GM21390 (cell line): ENCODE measurements at regions not wholly inside any gene's neighbourhood (a gene's known extent, or its start where the extent isn't known, plus 50 kb on each side); places are given as distances from the start of the nearest gene placed in this dataset.

Experiments
- ATAC-seq: cut with Tn5 transposase; IDR thresholded peaks from one replicate; pipeline ENCODE4 v1.9.1; 2021; ENCODE audit not compliant: unreplicated experiment

DNA sequence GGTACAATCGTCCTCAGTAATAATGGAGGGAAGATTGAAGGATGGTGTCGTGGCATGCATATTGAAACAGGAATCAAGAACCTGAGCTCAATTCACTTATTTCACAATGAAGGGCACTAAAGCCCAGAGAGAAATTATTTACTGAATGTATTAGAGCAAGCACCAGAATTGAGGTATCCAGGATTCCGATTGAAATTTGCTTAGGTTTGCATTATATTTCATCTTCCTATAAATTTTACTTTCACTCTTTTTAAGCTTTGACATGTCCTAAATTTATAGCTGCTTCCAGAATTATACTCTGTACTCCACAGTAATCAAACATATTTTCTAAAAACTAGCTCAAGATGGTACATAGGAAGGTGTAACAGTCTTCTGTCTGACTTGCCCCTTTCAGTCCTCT lies 454.9 kb upstream of the HTR2A start:
- no peak for ATAC-seq

GRCh38 chr13:47350334-47351124 lies 453.7 kb upstream of the HTR2A start:
- ATAC-seq, result no peak

DNA sequence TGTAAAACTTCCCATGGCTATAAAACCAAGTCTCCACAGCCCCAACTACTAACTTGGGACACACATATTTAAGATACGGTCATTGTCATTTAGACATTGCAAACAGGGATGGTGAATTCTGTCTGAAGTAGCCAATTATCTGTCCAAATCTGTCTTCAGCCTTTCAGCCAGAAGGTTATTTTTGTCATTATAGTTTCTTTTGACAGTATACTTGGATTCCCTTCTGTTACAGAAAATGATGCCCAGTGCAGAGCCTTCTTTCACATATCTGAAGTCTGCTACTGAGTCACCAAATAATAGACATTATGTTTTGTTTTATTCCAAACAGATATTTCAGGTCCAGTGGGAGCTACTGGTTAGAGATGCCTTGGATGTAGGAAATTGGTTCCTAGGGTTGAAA lies 452.4 kb upstream of the HTR2A start:
- ATAC-seq, result no peak

- ATAC-seq, result no peak
These were observed 441.1 kb upstream of the HTR2A start for GRCh38 chr13:47337781-47338507.

- ATAC-seq, result no peak
These were observed 437.3 kb upstream of the HTR2A start for GRCh38 chr13:47334173-47334572.

DNA sequence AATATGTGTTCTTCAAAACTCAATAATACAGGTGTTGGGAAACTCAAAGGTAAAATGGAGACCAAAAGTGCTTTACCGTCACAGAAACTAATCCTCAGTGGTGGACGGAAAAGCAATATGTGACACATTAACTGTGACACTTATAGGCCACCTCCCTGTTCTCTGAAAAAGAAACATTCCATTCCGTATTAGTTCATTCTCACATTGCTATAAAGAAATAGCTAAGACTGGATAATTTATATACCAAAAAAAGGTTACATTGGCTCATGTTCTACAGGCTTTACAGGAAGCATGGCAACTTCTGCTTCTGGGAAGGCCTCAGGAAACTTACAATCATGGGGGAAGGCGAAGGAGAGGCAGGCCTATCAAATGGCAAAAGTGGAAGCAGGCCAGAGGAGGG lies 435.3 kb upstream of the HTR2A start:
- no peak for ATAC-seq

- no peak for ATAC-seq
These were observed 433.2 kb upstream of the HTR2A start for GRCh38 chr13:47330031-47330430.

DNA sequence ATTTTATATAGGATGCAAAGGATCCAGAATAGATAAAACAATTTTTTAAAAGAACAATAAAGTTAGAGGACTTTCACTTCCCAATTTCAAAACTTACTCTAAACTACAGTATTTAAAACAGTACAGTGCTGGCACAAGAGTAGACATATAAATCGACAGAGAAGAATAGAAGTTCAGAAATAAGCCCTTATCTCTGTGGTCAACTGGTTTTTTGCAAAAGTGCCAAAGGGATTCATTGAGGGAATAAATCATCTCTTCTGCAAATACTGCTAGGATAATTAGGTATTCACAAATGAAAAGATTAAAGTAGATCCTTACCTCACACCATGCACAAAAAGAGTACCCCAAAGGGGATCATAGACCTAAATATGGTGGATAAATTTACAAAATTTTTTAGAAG lies 431.0 kb upstream of the HTR2A start:
- ATAC-seq, result no peak

DNA sequence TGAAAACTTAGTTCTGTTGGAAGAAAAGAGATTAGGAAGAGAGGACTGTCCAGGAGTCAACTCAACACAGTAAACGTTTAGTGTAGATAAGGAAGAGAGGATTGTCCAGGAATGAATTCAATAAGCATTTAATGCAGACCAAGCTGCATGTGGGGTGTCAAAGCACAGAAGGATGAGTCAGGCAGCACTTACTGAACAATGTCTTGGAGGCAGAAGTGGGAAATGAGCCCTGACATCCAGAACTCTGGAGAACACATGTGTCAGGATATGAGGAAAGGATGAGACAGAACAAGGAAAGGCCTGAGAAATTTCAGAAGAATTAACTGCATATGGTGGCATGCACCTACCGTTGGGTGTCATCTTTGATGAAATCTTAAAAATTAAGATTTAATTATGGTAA lies 429.2 kb upstream of the HTR2A start:
- ATAC-seq, result no peak

DNA sequence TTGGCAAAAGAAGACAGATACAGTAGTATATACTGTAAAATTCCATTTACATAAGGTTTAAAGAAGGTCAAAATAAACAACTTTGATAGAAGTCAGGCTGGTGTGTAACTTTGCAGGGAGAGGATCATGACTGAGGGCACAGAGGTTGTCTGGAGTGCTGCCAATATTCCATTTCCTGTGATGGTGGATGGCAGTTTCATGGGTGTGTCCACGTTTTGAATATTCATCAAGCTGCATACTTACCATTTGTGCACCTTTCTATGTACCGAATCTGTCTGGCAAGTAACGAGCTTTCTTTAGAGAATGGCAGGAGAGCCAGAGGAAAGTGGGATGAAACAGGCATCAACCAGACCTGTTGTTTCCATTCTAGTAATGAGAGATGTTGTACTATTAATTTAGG lies 420.5 kb upstream of the HTR2A start:
- ATAC-seq, result no peak

DNA sequence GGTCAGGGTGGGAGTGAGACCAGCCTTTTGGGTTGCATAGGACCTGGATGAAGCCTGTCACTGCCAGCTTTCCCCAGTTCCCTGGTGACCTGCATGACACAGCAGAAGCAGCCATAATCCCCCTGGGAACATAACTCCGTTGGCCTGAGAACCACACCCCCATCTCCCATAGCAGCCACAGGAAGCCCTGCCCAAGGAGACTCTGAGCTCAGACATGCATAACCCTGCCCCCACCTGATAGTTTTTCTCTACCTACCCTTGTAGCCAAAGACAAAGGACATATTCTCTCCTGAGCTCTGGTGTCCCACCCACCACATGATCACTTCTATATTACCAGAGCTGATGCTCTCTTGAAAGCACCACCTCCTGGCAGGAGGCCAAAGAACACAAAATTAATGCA lies 413.5 kb upstream of the HTR2A start:
- ATAC-seq, result no peak

GRCh38 chr13:47306991-47307390 lies 410.1 kb upstream of the HTR2A start:
- ATAC-seq, result no peak

GRCh38 chr13:47303626-47304025 lies 406.8 kb upstream of the HTR2A start:
- no peak for ATAC-seq

GRCh38 chr13:47299304-47299703 lies 402.5 kb upstream of the HTR2A start:
- no peak for ATAC-seq

- ATAC-seq, result no peak
These were observed 401.7 kb upstream of the HTR2A start for GRCh38 chr13:47298506-47298905.

DNA sequence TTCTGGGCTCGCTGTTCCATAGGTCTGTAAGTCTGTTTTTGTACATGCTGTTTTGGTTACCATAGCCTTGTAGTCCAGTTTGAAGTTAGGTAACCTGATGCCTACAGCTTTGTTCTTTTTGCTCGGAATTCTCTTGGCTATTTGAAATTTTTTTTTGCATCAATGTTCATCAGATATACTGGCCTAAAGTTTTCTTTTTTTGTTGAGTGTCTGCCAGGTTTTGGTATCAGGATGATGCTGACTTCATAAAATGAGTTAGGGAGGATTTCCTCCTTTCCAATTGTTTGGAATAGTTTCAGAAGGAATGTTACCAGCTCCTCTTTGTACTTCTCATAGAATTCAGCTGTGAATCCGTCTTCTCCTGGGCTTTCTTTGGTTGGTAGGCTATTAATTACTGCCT lies 397.8 kb upstream of the HTR2A start:
- no peak for ATAC-seq

DNA sequence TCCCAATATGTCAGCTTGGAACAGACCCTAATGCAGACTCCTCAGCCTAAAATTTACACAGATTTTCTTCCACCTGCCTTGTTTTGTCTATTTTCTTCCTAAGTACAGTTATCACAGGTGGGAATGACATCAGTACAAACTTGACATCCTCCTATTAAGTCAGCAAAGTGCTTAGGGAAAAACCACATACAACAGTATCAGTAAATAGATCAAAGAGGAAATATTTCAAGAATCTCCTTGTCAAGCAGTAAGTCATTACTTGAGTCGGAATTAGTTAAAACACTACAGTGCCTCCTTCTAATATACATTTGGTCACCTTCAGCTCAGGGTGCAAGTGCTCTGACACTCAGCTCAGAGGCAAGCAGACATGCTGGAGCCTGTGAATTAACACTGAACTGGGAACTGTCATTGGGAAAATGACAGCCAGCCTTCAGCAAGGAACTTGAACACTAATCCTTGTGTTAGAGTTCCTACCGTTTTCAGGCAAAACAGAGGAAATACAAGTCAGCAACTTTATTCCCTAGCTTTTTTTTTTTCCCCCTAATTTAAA lies 394.3 kb upstream of the HTR2A start:
- ATAC-seq, result no peak

GRCh38 chr13:47289567-47289966 lies 392.7 kb upstream of the HTR2A start:
- ATAC-seq, result no peak

GRCh38 chr13:47288546-47288945 lies 391.7 kb upstream of the HTR2A start:
- ATAC-seq, result no peak

DNA sequence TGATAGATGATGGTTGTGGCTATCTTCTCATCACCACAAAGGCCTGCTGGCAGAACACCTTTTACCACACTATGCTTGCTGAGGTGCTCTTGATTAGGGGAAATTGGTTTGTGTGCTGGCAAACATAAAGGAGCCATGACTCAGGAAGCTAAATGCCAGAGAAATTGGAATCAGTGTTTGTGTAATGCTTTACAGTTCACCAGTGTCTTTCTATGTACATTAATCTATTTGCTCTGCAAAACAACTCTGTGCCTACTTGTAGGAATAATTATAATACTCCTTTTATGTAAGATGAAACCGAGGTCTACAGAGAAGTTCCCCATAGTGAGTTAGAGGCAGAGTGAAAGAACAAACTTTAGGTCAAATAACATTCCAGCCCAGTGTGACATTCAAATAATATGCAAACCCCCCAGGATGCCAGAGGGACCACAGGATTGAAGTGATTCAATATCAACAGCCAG lies 390.5 kb upstream of the HTR2A start:
- no peak for ATAC-seq

DNA sequence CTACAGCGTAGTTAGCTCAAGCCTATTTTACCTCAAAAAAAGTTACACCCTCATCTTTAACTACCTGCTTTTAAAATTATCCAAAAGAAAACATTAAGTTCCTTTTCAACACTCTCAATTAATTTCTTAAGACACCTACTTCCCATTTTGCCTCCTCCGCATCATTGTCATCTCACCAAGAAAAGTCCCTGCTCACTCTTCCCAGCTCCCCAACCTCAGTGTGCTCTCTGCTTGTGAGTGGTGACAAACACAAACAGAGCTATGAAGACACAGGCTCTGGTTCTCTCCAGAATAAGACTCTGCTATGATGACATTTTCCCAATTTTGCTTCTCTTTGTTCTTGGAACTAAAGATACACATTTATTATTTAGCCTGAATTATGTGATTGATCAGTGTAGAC lies 385.1 kb upstream of the HTR2A start:
- no peak for ATAC-seq

GRCh38 chr13:47279920-47280319 lies 383.1 kb upstream of the HTR2A start:
- no peak for ATAC-seq
